A673 (cell line): ENCODE measurements at regions not wholly inside any gene's neighbourhood (a gene's known extent, or its start where the extent isn't known, plus 50 kb on each side); places are given as distances from the start of the nearest gene placed in this dataset.

Experiments
- BruUV-seq: library from RNA; stranded (reverse); fragments of 400-500 nt; replicated peaks from 2 replicates; lab custom pipeline; 2021; lab: Mats Ljungman, UMichigan
- CTCF ChIA-PET: fragments of 300-600 bp; sonication (Branson Sonifier 250); formaldehyde crosslinking; loops from one replicate; lab custom pipeline; 2022; ENCODE audit warnings: antibody characterized with exemption; lab: Charles Lee
- POLR2A ChIA-PET: fragments of 300-600 bp; sonication (Branson Sonifier 250); formaldehyde crosslinking; loops from one replicate; lab custom pipeline; 2022; ENCODE audit warnings: antibody characterized with exemption; ENCODE audit not compliant: low non-redundant PET; lab: Charles Lee
- DNase-seq: peaks from one replicate; pipeline ENCODE4 v3.0.0-alpha.2; 2015; ENCODE audit warnings: low spot score
- H3K27ac ChIP-seq: fragments of 200-600 bp; sonication (generic); 2 replicates; pipeline ENCODE4 v1.5.1; 2016; ENCODE audit warnings: mixed run types, low read depth, mild to moderate bottlenecking, mixed read lengths, antibody characterized with exemption, low read length; ENCODE audit not compliant: poor library complexity, severe bottlenecking
- H3K27me3 ChIP-seq: fragments of 200-600 bp; sonication (generic); replicated peaks from 2 replicates; pipeline ENCODE4 v1.6.1; 2017; ENCODE audit warnings: mixed run types, low read depth, mild to moderate bottlenecking, mixed read lengths, antibody characterized with exemption, low read length; ENCODE audit not compliant: insufficient read depth, poor library complexity
- H3K36me3 ChIP-seq: fragments of 200-600 bp; sonication (generic); 2 replicates; pipeline ENCODE4 v1.6.1; 2016; ENCODE audit warnings: mixed run types, mild to moderate bottlenecking, mixed read lengths, antibody characterized with exemption, low read length; ENCODE audit not compliant: insufficient read depth, poor library complexity, severe bottlenecking
- H3K4me1 ChIP-seq: fragments of 200-600 bp; sonication (generic); 2 replicates; pipeline ENCODE4 v1.6.1; 2017; ENCODE audit warnings: mixed run types, mild to moderate bottlenecking, mixed read lengths, antibody characterized with exemption, low read length; ENCODE audit not compliant: insufficient read depth, poor library complexity, severe bottlenecking
- H3K4me3 ChIP-seq: fragments of 200-600 bp; sonication (generic); 2 replicates; pipeline ENCODE4 v1.5.1; 2016; ENCODE audit warnings: low read depth, mixed run types, mild to moderate bottlenecking, mixed read lengths, low read length; ENCODE audit not compliant: poor library complexity, severe bottlenecking
- H3K9me3 ChIP-seq: fragments of 200-600 bp; sonication (generic); 2 replicates; pipeline ENCODE4 v1.6.1; 2016; ENCODE audit warnings: mixed run types, low read depth, mild to moderate bottlenecking, mixed read lengths, antibody characterized with exemption, low read length; ENCODE audit not compliant: poor library complexity, severe bottlenecking
- CTCF ChIP-seq: fragments of 300-800, 200-600 bp; sonication (generic); conservative IDR thresholded peaks from 2 replicates; pipeline ENCODE4 v1.5.1; 2017; ENCODE audit warnings: low read depth, mild to moderate bottlenecking, antibody characterized with exemption, low read length, moderate library complexity, mixed read lengths
- EZH2 ChIP-seq: fragments of 200-600 bp; sonication (generic); IDR thresholded peaks from 2 replicates; pipeline ENCODE4 v1.6.1; 2017; ENCODE audit warnings: borderline replicate concordance, low read depth, mild to moderate bottlenecking, mixed read lengths, antibody characterized with exemption, low read length; ENCODE audit not compliant: poor library complexity, severe bottlenecking
- intact Hi-C: fragments of 100-400 bp; cut with micrococcal nuclease; formaldehyde crosslinking; loops from one replicate; pipeline ENCODE4 v1.10.0; 2022; ENCODE audit not compliant: unreplicated experiment

DNA sequence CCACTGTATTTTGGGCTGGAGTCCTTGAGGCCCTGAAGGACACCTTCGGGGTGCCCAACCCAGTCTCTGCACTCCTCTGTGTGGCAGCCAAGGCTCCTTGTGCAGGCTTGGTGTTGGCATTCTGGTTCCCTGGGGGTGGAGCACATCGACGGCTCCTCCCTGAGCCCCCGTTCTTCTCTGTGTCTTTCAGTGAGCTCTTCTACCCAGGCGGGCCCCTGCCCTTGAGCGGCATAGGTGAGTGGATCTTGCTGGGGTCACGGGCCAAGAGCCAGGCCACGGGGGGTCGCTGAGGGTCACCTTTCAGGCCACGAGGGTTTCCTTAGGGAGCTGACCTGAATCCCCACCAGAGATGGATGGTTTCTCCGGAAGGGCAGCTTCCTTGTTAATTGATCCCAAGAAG, 234.8 kb downstream of the SNRPN start:
- intact Hi-C loops = no loop called here
- H3K4me1 ChIP-seq = no peaks in the 10 kb centered on the region
- TF ChIP-seq CTCF = no peak
- no peak for TF ChIP-seq EZH2
- no TSS peak for BruUV-seq
- peaks cover 43% of the 10 kb centered on the region for H3K9me3 ChIP-seq
- H3K27ac ChIP-seq = no peak overlapping the region
- H3K27me3 ChIP-seq = no peaks in the 10 kb centered on the region
- DNase-seq = no peak
- ChIA-PET POLR2A (no interaction called here), CTCF (no interaction called here)
- no peaks in the 10 kb centered on the region for H3K36me3 ChIP-seq
- no peak overlapping the region for H3K4me3 ChIP-seq

DNA sequence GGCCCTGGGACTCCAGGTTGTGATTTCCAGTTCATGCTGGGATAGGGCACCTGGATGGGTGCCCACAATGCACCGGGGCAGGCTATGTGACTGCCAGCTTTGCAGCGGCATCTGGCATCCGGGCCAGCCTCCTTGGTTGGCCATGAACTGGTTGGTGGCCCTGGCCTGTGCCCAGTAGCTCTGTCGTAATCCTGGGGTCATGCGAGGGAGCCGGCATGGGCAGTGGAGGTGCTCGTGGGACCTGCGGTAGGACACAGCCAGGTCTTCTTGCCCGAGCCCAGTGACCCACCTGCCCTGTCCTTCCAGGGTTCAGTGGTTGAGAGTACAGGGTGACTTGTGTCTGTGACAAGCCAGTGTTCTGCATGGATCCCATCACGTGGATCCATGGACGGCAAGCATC, 237.9 kb downstream of the SNRPN start:
- Histone ChIP-seq H3K9me3 (peaks cover 57% of the 10 kb centered on the region), H3K27ac (no peak overlapping the region), H3K27me3 (no peaks in the 10 kb centered on the region), H3K4me1 (no peaks in the 10 kb centered on the region), H3K36me3 (no peaks in the 10 kb centered on the region), H3K4me3 (no peak overlapping the region)
- BruUV-seq = no TSS peak
- POLR2A ChIA-PET = no interaction called here
- TF ChIP-seq CTCF (no peak), EZH2 (no peak)
- DNase-seq = no peak
- CTCF ChIA-PET = no interaction called here
- intact Hi-C loops = no loop called here

- CTCF ChIA-PET = no interaction called here
- intact Hi-C loops = no loop called here
- Histone ChIP-seq H3K27me3 (no peaks in the 10 kb centered on the region), H3K4me1 (no peaks in the 10 kb centered on the region), H3K36me3 (no peaks in the 10 kb centered on the region), H3K27ac (no peak overlapping the region), H3K9me3 (peaks cover 43% of the 10 kb centered on the region), H3K4me3 (no peak overlapping the region)
- TF ChIP-seq CTCF (no peak), EZH2 (no peak)
- POLR2A ChIA-PET = no interaction called here
- BruUV-seq = no TSS peak
- DNase-seq = no peak
These were observed 231.5 kb downstream of the UBE3A start for GRCh38 chr15:25207369-25207768.
